Iris pigment epithelial cell (primary cell): ENCODE measurements at regions not wholly inside any gene's neighbourhood (a gene's known extent, or its start where the extent isn't known, plus 50 kb on each side); places are given as distances from the start of the nearest gene placed in this dataset.
"Not testable (repeated sequence)": the region's sequence is repeated elsewhere in the genome, so short reads cannot be mapped to it uniquely, and the experiment has no call there.

ENCODE experiments used
- DNase-seq: peaks from one replicate; pipeline ENCODE4 v3.0.0-alpha.2; 2011; ENCODE audit warnings: low read depth

DNA sequence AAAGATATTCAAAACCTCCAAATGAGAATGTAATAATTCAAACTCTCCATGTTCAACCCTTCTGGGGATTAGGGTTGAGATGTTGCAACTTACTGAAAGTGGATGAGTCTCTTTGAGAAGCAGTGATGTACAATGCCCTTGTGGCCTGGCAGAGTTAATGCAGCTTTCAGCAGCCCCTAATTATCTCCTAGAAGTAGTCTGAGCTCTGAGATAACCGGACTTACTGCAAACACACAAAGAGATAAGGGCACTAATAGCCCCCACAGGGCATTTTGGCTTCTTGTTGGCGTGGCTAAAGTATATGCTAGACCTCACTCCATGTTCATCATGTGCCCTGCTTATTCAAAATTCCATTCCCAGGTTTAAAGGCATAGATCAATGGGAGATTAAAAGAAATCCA, 404.7 kb downstream of the NEBL start:
- peak; percentile 5 for DNase-seq

DNA sequence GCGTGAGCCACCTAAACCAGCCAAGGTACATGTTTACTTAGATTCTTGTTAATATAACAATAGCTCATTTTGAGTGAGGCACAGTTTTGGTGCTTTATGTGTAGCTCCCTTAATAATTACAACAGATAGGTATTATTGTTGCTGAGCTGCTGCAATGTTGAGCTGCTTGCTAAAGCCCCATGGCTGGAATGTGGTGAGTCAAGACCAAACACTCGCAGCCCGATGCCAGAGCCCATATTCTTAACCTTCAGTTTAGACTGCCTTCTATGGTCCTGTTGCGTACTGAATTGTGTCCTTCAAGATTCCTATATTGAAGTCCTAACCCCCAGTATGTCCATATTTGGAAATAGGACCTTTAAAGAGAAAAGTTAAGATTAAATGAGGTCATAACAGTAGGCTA, 407.1 kb downstream of the NEBL start:
- peak; percentile 63 for DNase-seq

DNA sequence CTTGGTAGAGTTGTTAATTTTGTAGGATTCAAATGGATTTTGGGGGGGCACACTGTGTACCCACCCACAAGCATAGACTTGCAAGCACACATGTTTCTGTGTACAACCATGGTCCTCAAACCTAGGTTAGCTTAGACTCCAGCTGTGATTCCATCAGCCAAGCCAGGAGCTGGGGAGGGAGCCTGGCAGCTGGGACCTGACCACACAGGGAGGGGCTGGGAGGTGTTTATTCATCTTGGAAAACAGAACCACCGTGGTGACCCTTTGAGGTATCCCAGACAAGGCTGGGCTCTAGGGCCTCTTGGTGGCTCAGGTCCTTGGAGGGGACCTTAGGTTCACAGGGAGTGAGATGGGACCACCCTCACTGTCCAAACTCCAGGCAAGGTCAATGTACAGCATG, 410.3 kb downstream of the NEBL start:
- no peak for DNase-seq

DNA sequence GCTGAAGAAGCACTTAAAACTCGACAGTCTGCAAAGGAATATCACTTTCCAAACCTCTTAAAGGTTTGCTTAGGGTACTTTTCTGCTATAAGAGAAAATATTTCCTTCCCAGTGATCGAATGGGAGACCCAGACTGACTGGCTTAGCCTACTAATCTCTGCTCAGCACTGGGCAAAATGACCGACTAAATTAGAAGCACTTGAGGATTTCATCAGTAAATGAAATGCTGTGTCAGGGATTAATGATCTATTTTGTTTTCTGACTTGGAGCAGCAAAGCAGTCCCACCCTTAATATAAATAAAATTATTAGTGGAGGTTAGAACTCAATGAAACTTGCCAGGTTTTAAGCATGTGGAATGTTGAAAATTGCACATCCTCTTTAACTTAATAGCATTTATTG, 411.6 kb downstream of the NEBL start:
- no peak for DNase-seq

DNA sequence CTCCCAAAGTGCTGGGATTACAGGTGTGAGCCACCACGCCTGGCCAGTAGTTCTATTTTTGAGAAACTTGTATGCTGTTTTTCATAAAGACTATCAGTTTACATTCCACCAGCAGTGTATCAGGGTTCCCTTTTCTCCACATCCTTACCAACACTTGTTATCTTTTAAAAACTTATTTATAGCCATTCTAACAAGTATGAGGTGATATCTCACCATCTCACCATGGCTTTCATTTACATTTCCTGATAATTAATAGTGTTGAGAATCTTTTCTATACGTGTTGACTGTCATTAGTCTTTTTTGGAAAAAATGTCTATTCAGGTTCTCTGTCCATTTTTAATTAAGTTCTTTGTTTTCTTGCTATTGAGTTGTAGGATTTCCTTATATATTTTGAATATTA, 416.1 kb downstream of the NEBL start:
- DNase-seq: no peak

DNA sequence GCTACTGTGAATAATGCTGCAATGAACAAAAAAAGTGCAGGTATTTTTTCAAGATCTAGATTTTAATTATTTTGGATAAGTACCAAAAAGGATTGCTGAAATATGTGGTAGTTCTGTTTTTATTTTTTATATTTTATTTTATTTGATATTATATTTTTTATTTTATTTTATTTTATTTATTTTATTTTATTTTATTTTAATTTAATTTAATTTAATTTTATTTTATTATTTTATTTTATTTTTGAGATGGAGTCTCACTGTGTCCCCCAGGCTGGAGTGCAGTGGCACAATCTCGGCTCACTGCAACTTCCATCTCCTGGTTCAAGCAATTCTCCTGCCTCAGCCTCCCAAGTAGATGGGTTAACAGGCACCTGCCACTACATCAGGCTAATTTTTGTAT, 416.5 kb downstream of the NEBL start:
- not testable (repeated sequence) for DNase-seq

DNA sequence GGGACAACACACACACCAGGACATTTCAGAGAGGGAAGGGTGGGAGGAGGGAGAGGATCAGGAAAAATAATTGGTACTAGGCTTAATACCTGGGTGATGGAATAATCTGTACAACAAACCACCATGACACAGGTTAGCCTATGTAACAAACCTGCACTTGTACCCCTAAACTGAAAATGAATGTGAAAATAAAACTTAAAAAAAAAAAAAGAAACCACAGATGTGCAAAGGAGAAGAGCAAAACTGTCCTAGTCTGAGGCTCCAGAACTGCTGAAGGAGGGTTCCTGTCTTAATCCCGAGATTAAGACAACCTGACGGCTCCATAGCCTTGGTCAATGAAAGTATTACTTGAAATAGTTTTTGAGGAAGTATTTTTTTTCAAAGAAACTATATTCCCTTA, 423.0 kb downstream of the NEBL start:
- DNase-seq: no peak

DNA sequence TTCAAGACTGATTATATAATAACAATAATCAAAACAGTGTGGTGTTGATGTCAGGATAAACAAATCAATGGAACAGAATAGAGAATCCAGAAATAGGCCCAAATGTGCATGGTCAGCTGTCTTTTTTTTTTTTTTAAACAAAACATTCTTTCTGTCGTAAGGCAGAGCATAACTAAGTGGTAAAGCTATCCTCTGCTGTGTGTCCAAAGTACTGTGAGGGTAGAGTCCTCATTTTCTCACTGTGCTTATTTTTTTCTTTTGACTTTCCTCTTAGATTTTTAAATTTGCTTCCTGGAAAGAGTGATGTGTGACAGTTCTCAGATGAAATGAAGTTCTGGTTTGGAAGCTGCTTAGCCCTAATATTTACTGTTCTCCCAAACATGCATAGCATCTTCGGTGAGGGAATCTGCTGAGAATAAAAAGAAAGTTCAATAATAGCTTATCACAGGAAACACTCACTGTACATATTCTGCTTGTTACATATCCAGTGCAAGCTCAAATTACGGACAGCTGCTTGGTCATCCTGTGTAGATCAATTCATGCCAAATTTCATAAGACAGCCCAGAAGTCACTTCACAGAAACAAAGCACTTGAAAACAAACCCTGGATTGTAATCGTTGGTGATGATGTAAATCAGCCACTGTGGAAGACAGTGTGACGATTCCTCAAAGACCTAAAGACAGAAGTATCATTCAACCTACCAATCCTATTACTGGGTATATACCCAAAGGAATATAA, 423.9 kb downstream of the NEBL start:
- peak; percentile 34 for DNase-seq

DNA sequence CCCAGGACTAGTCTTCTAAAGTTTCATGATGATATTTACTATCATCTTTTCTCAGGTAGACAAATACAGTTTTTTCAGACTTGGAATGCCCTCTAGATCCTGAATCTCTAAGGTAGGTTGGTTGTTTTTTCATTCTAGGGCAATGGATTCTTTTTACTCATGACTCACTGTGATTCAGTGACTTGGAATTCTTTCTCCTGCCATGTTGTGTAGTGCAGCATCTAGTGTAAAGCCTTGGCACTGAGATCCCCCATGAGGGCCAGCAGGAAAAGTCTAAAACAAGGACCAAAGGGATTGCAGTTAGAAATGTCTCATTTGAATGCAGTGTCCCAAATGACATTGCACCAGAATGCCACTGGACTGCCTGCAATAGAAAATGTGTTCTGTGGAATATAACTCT, 430.4 kb downstream of the NEBL start:
- peak; percentile 47 for DNase-seq

DNA sequence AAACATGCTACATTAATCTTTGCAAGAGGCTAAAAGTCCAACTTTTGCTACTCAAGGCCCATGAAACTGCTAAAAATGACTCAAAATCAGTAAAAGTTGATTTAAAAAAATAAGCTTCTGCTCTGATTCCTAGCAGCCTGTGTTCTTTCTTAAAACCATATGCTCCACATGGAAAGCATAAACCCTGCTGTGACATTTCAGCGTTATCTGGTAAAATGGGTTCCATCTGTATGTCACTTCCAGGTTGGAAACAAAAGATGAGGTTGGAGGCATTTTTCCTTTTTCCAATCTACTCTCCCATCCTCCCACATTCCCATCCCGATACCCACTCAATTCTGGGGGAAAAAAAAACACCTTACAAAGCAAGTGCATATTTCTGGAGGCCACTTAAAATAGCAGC, 439.5 kb downstream of the NEBL start:
- no peak for DNase-seq

DNA sequence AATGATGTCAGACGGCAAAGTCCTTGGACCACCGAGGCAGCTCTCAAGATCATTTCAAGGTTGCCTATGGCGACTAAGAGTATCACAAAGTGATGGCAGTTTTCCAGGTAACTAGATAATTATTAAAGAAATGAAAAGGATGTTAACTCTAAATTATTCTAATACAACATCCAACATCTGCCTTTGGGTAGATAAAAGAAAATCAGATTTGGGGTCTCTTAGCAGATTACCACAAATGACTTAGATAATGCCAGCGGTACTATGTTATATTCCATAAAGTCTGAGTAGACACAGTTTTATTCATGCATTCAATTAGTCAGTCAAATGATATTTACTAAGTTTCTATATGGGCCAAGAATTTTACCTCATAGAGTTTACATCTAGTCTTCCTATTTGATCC, 441.3 kb downstream of the NEBL start:
- no peak for DNase-seq

DNA sequence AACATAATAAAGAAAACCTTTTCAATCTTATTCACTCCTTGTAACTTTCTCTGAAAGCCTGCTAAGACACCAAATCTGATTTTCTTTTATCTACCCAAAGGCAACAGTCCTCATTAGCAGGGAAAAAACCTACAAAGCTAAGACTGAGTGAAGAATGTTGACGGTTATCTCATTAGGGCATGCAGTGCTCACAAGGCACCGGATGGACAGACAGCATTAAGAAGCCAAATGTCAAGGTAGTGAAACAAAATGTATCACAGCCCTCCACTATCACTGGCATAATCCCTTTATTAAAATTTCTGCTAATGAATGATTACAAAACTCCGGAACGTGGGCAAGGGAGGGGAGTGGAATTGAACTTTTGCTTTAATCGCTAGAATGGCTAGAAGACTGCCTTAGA, 442.8 kb downstream of the NEBL start:
- no peak for DNase-seq

DNA sequence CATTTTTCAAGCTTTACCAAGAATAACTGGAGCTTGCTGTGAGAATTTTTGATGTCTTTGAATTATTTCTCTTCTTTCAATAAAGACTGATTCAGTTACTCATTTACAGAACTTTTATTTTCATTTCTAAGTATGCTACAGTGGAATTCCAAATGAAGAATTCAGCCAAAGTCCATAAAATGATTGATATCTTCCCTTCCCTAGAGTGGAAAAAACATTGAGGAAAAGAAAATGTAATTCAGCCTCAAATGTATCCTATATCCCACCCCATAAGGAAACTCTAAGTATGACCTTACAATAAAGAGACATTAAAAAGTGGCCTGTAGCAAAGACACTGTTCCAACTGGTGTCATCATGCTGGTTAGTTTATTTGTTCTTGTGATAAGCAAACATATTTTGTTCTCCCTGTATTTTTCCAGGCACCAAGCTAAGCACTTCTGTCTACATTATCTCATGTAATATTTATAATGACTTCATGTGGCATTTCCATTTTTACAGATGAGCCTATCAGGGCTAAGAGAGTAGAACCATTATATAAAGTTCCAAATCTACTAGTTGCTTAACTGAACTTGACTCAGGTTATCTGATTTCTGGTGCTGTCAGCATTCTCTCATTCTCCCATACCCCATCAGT, 450.4 kb downstream of the NEBL start:
- DNase-seq: no peak

DNA sequence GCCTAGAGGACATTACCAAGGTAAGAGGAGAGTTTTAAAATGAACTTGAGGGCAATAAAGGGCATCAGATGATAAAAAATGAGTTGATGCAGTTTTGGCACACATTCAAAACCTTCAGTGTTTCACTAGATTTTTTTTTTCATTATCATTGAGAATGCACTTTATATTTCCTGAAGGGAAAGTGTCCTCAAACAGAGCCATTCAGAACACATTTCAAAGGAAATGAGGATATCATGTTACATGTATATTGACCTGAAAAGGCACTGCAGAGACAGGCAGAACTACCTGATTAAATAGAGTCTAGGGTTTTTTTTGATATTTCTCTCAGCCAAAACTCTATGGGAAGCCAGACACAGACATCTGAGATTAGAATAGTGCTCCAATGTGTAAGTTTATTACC, 454.0 kb downstream of the NEBL start:
- DNase-seq: no peak

DNA sequence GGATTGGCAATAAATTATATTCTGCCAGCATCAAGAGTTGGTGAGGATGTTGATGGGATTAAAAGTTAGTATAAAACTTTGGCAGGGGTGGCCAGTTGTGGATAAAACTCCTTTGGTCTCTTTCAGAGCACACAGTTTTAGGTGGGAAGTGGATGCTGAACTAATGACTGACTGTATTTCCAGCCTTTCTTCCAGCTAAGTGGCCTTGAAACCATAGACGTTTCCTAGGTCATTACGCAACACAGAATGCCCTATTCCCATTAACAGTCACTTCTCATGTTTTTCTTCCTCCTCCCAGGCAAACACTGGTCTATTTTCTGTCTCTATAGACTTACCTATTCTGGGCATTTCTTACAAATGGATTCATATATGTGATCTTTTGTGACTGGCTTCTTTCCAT, 467.4 kb downstream of the NEBL start:
- no peak for DNase-seq

DNA sequence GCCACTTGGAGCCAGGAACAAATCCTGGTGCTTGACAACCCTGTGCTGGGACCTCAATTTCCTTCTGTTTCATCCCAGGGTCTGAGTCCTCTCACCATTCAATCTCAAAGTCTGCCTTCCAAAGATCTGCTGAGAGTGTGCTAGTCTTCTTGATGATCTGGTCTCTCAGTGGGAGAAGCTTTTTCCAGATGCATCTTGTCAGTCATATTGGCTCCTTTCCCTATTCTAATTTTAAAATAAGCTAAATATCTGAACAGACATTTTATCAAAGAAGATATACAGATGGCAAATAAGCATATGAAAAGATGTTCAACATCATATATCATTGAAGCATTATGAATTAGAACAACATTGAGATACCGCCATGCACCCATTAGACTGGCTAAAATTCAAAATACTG, 469.3 kb downstream of the NEBL start:
- DNase-seq: no peak

DNA sequence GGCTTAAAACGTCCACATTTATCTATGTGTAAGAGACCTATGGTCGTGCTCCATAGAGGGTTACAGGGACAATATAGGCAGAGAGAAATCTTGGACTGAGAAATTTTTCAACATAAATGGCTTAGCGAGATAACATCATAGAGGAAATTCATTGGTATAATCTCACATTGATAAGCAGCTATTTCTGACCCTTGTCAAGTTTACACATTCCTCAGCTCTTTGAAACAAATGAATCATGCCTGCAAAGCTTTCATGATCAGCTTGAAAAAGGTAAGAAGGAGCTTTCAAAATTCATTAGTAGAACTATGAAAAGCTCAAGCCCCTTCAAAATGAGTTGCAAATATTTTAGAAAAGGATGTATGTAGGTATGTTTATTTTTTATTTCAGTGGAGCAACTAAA, 478.8 kb downstream of the NEBL start:
- DNase-seq: no peak

DNA sequence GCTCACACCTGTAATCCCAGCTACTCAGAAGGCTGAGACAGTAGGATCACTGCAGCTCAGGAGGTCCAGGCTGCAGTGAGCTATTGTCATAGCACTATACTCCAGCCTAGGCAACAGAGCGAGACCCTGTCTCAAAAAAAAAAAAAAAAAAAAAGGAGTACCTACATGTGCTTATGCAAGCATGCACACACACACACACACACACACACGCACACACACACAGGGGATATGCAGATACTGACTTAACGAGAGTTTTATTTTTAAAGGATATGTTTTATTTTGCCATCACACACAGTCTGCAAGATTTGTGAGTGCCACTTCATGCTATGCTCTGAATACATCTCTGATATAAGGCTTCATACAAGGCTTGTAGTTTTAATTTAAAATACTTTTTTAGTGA, 479.3 kb downstream of the NEBL start:
- DNase-seq: no peak

DNA sequence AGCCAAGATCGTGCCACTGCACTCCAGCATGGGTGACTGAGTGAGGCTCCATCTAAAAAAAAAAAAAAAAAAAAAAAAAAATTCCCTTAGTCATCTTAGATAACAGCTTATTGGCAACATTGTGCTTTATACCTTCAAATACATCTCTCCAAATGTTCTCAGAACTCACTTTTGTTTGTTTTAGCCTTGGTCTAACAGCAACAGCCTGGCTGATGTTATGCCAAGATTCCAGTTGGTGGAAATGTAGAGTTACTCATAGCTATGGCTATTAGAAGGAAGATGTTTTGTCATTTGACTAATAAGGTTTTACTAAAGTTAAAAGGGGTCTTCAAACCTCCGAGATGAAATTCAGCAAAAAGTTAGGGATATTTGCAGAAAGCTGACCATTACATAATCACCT, 481.4 kb downstream of the NEBL start:
- DNase-seq: peak; percentile 18

DNA sequence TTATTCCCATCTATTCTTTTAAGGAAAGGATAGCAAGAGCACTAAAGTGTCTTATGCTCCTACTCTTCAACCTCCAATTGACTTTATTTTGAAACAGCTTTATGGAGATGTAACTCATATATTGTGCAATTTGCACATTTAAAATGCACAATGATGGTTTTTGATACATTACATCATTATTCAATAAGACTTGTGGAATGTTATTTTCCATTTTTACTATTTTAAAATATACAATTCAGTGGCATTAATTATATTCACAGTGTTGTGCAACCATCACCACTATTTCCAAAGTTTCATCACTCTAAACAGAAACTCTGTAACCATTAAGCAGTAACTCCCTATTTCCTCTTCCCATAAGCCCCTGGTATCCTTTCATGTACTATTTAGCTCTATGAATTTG, 489.8 kb downstream of the NEBL start:
- DNase-seq: no peak

DNA sequence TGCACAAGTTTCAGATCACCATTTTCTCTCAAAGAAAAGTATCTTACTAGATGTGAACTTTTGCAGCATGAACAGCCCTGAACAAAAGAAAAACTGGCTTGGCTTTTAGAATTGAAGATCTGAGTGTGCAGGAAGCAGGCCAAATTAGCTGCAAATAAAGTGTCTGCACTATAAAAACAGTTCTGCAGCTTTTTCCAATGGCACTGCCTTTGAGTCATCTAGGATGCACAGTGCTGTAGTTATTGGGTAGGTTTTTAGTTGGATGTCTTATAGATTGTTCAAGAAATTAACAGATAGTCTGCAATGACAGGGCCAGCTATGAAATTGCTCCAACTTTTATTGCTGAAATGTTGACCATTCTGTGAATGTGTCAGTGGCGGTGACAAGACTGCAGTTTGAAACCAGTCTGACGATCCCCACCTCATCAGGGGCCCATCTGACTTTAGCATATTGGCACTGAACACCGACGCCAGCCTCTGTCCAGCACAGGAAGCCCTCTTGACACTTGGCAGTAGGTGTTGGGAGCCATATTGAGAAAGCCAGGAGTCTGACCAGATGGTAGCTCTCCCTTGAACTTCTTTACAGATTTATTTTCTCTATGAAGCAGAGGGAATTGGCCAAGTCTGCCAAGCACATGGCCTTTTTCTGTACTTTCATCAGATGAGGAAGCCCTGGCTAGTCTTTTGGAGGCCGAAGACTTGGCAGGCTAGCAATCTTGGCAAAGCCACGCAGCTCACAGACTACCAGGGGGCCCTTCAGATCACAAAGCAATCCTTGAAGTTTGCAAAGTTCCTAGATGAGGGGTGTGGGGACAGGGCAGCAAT, 490.6 kb downstream of the NEBL start:
- no peak for DNase-seq

DNA sequence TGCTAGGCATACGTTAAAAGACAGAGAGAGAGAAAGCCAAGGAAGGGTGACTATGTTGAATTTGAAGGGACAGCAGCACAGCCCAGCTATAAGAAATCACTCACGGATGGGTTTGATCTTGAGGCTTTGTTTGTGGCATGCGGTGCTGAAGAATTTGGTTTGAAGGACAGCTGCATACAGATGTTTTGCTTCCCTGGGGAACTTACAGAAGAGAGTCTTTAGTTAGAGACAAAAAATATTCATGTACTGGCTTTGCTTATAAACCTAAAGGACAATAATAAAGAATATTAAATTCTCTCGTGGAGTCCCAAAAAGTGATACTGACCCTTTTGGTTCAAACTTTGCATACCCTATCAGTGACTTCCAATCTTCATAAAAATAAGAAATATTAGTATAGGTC, 491.4 kb downstream of the NEBL start:
- DNase-seq: no peak

DNA sequence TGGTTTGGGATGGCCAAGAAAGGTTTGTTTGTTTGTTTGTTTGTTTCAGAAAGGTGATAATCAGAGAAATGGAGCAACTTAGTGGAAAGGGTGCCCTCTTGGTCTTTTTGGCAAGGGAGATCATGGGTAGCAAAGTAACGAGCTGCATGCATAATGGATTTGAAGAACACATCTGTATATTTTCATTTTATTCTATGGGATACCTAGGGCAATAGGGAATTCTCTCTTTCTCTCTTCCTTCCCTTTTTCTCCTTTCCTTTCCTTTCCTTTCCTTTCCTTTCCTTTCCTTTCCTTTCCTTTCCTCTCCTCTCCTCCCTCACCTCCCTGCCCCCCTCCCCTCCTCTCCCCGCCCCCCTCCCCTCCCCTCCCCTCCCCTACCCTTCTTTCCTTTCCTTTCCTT, 492.1 kb downstream of the NEBL start:
- no peak for DNase-seq
